ENCODE measurements at regions not wholly inside any gene's neighbourhood (a gene's known extent, or its start where the extent isn't known, plus 50 kb on each side); places are given as distances from the start of the nearest gene placed in this dataset.
"Not testable (repeated sequence)": the region's sequence is repeated elsewhere in the genome, so short reads cannot be mapped to it uniquely, and the experiment has no call there.

- no peak for DNase-seq
These were observed 171.3 kb upstream of the NT5E start for GRCh38 chr6:85278466-85279035.

GRCh38 chr6:85276026-85276425, 173.9 kb upstream of the NT5E start:
- DNase-seq = not testable (repeated sequence)

GRCh38 chr6:85275338-85275985, 174.4 kb upstream of the NT5E start:
- no peak for DNase-seq

- DNase-seq = no peak
These were observed 176.0 kb upstream of the NT5E start for GRCh38 chr6:85273870-85274269.

GRCh38 chr6:85273046-85273445, 176.8 kb upstream of the NT5E start:
- DNase-seq = no peak

GRCh38 chr6:85272592-85272991, 177.3 kb upstream of the NT5E start:
- DNase-seq = no peak

GRCh38 chr6:85262621-85263020, 187.3 kb upstream of the NT5E start:
- DNase-seq = no peak

GRCh38 chr6:85261271-85261670, 188.6 kb upstream of the NT5E start:
- DNase-seq = no peak

- DNase-seq = no peak
These were observed 194.2 kb upstream of the NT5E start for GRCh38 chr6:85255661-85256060.

- DNase-seq = no peak
These were observed 197.3 kb upstream of the NT5E start for GRCh38 chr6:85252552-85252951.

- DNase-seq = no peak
These were observed 197.8 kb upstream of the NT5E start for GRCh38 chr6:85252085-85252484.

- no peak for DNase-seq
These were observed 198.6 kb upstream of the NT5E start for GRCh38 chr6:85251300-85251699.

GRCh38 chr6:85250586-85251220, 199.2 kb upstream of the NT5E start:
- no peak for DNase-seq

- DNase-seq = no peak
These were observed 204.9 kb upstream of the NT5E start for GRCh38 chr6:85245004-85245403.

- DNase-seq = no peak
These were observed 208.3 kb upstream of the NT5E start for GRCh38 chr6:85241498-85242052.

- no peak for DNase-seq
These were observed 209.0 kb upstream of the NT5E start for GRCh38 chr6:85240787-85241385.

- DNase-seq = no peak
These were observed 212.4 kb upstream of the NT5E start for GRCh38 chr6:85237478-85237877.

GRCh38 chr6:85236636-85237035, 213.2 kb upstream of the NT5E start:
- no peak for DNase-seq

GRCh38 chr6:85227345-85227744, 222.5 kb upstream of the NT5E start:
- not testable (repeated sequence) for DNase-seq

- DNase-seq = not testable (repeated sequence)
These were observed 237.1 kb upstream of the NT5E start for GRCh38 chr6:85212794-85213193.

- DNase-seq = no peak
These were observed 254.6 kb upstream of the NT5E start for GRCh38 chr6:85195243-85195642.

- no peak for DNase-seq
These were observed 256.5 kb upstream of the NT5E start for GRCh38 chr6:85193339-85193738.

- no peak for DNase-seq
These were observed 257.3 kb upstream of the NT5E start for GRCh38 chr6:85192596-85192995.

GRCh38 chr6:85192186-85192585, 257.7 kb upstream of the NT5E start:
- DNase-seq = no peak

All from T-helper 9 cell (primary cell).